ENCODE measurements at regions not wholly inside any gene's neighbourhood (a gene's known extent, or its start where the extent isn't known, plus 50 kb on each side); places are given as distances from the start of the nearest gene placed in this dataset.

GRCh38 chr20:22681591-22682248 is 97.3 kb upstream of the FOXA2 start (continued):
- TF ChIP-seq ZNF318 (CRISPR knock-in tag; IDR thresholded peaks at IDR 0.05), result no peak
- no peak for TF ChIP-seq ZNF552 (CRISPR knock-in tag; IDR thresholded peaks at IDR 0.05; ENCODE audit: borderline replicate concordance)

GRCh38 chr20:22682381-22682780 is 98.0 kb upstream of the FOXA2 start:
- ATAC-seq (no peak), FAIRE-seq (no peak), DNase-seq (ENCODE audit: low spot score) (no peak)
- H3K9ac ChIP-seq (ENCODE audit: insufficient read depth, low read depth, low read length), result no peak overlapping the region
- no peak overlapping the region for H3K4me3 ChIP-seq (replicated peaks in 1 of 3; ENCODE audit: insufficient read depth in 1 of 3, low read depth in 2 of 3, low read length in 3 of 3)
- H2AFZ ChIP-seq (ENCODE audit: low read length), result no peak overlapping the region
- H3K4me2 ChIP-seq (ENCODE audit: low read depth, low read length), result no peak overlapping the region
- intact Hi-C loops (cut with micrococcal nuclease; ENCODE audit: unreplicated experiment) (loop anchor here (5.0 kb wide), 2 partner anchors 65 to 210 kb away; no protein-coding TSS in a partner anchor), in situ Hi-C loops (cut with HindIII; ENCODE audit: extremely low pct_ligation_motif_present, low pct_unique_long_range_greater_than_20kb) (loop anchor here (5.0 kb wide), 1 partner anchor 95 kb away; no protein-coding TSS in a partner anchor)
- H3K79me2 ChIP-seq (ENCODE audit: insufficient read depth, low read length), result no peaks in the 10 kb centered on the region
- H3K27ac ChIP-seq (ENCODE audit: extremely low read length, insufficient read depth, low read length), result no peak overlapping the region
- ChIA-PET POLR2A (no interaction called here), CTCF (ENCODE audit: low intra/inter-chr PET ratio, low total read pairs) (interaction anchor here (1.1 to 7.5 kb wide), 2 partner anchors 296 to 346 kb away, joined by 3 to 231 read pairs; no protein-coding TSS in a partner anchor)
- WGBS (ENCODE audit: low lambda C conversion rate), result 23% methylated on average over 6 of the region's 6 CpGs
- no peaks in the 10 kb centered on the region for H3K36me3 ChIP-seq (replicated peaks in 1 of 2; ENCODE audit: control insufficient read depth in 1 of 2, insufficient read depth in 2 of 2, low read length in 2 of 2)
- TF ChIP-seq ZNF761 (CRISPR knock-in tag; conservative IDR thresholded peaks at IDR 0.05) (no peak), ZBTB8A (CRISPR knock-in tag; IDR thresholded peaks at IDR 0.05; ENCODE audit: borderline replicate concordance, low read depth) (no peak)
- peaks cover 2 to 3% of the 10 kb centered on the region in 2 experiments; a peak in 2 of 5 replicates for H3K27me3 ChIP-seq (ENCODE audit: control insufficient read depth in 1 of 2, insufficient read depth in 2 of 2, low read length in 2 of 2)
- peaks cover 7% of the 10 kb centered on the region for H3K9me3 ChIP-seq (ENCODE audit: low read length)
- peaks cover 20% of the 10 kb centered on the region for H3K4me1 ChIP-seq (ENCODE audit: insufficient read depth, low read length)
- no TSS peak for BruUV-seq (replicated peaks)
- H4K20me1 ChIP-seq (ENCODE audit: insufficient read depth, low read length), result no peaks in the 10 kb centered on the region

All from HepG2 (cell line).